ENCODE measurements at regions not wholly inside any gene's neighbourhood (a gene's known extent, or its start where the extent isn't known, plus 50 kb on each side); places are given as distances from the start of the nearest gene placed in this dataset.

- no peaks in the 10 kb centered on the region for H3K27me3 ChIP-seq
- H3K36me3 ChIP-seq (replicated peaks in 1 of 2): no peaks in the 10 kb centered on the region
- H3K4me1 ChIP-seq (replicated peaks in 1 of 2): no peaks in the 10 kb centered on the region
- intact Hi-C loops (cut with DNase I): no loop called here
- WGBS, 4 donors: 56 to 83% (median 67%) methylated on average over 5 of the region's 5 CpGs
- H3K27ac ChIP-seq: no peak overlapping the region
- no peak for DNase-seq
- TF ChIP-seq CTCF (IDR thresholded peaks at IDR 0.05) (no peak), POLR2A (IDR thresholded peaks at IDR 0.05) (no peak)
- no peak overlapping the region for H3K4me3 ChIP-seq
- H3K9me3 ChIP-seq (replicated peaks in 1 of 3): no peaks in the 10 kb centered on the region
These were observed 89.4 kb downstream of the MTX3 start for GRCh38 chr5:79901631-79902030.

- Histone ChIP-seq H3K36me3 (replicated peaks in 1 of 2) (no peaks in the 10 kb centered on the region), H3K9me3 (replicated peaks in 1 of 3) (no peaks in the 10 kb centered on the region), H3K4me3 (no peak overlapping the region), H3K4me1 (replicated peaks in 1 of 2) (no peaks in the 10 kb centered on the region), H3K27me3 (peaks cover 4% of the 10 kb centered on the region), H3K27ac (no peak overlapping the region)
- WGBS, 4 donors: 24 to 61% (median 47%) methylated on average over 1 of the region's 1 CpG
- no peak for DNase-seq
- TF ChIP-seq CTCF (IDR thresholded peaks at IDR 0.05) (no peak), POLR2A (IDR thresholded peaks at IDR 0.05) (no peak)
- intact Hi-C loops (cut with DNase I): no loop called here
These were observed 92.5 kb downstream of the MTX3 start for GRCh38 chr5:79898611-79899010.

GRCh38 chr5:79893976-79894375, 97.1 kb downstream of the MTX3 start:
- TF ChIP-seq POLR2A (IDR thresholded peaks at IDR 0.05) (no peak), CTCF (IDR thresholded peaks at IDR 0.05) (no peak)

GRCh38 chr5:79893485-79893884, 97.6 kb downstream of the MTX3 start:
- Histone ChIP-seq H3K4me3 (no peak overlapping the region), H3K9me3 (replicated peaks in 1 of 3) (no peaks in the 10 kb centered on the region), H3K27me3 (peaks cover 4% of the 10 kb centered on the region), H3K4me1 (replicated peaks in 1 of 2) (no peaks in the 10 kb centered on the region), H3K36me3 (replicated peaks in 1 of 2) (no peaks in the 10 kb centered on the region), H3K27ac (no peak overlapping the region)
- no peak for TF ChIP-seq CTCF (IDR thresholded peaks at IDR 0.05)
- intact Hi-C loops (cut with DNase I): no loop called here
- no peak for DNase-seq
- WGBS, 4 donors: 63 to 90% (median 70%) methylated on average over 1 of the region's 1 CpG

More at GRCh38 chr5:79893976-79894375, 97.1 kb downstream of the MTX3 start:
- H3K9me3 ChIP-seq (replicated peaks in 1 of 3): no peaks in the 10 kb centered on the region
- no peaks in the 10 kb centered on the region for H3K4me1 ChIP-seq (replicated peaks in 1 of 2)
- H3K27me3 ChIP-seq: peaks cover 4% of the 10 kb centered on the region
- no peaks in the 10 kb centered on the region for H3K36me3 ChIP-seq (replicated peaks in 1 of 2)
- no peak for DNase-seq
- H3K27ac ChIP-seq: no peak overlapping the region
- no peak overlapping the region for H3K4me3 ChIP-seq
- WGBS, 4 donors: 39 to 63% (median 56%) methylated on average over 3 of the region's 3 CpGs
- intact Hi-C loops (cut with DNase I): no loop called here

Data from adrenal gland (tissue), 9 donors.